Activated CD8-positive, alpha-beta T cell treated with anti-CD3 and anti-CD28 coated beads for 36 hours (primary cell): ENCODE measurements at regions not wholly inside any gene's neighbourhood (a gene's known extent, or its start where the extent isn't known, plus 50 kb on each side); places are given as distances from the start of the nearest gene placed in this dataset.

Source experiments
- ATAC-seq: fragments of 200-7000 bp; cut with Tn5 transposase; one replicate; pipeline ENCODE4 v1.10.0; 2021; ENCODE audit warnings: mild to moderate bottlenecking, moderate library complexity
- CTCF ChIA-PET: fragments of 350-600 bp; sonication (Branson Sonifier 250); formaldehyde crosslinking; loops from one replicate; lab custom pipeline; 2021; ENCODE audit warnings: antibody characterized with exemption; lab: Charles Lee
- POLR2A ChIA-PET: fragments of 350-600 bp; sonication (Branson Sonifier 250); formaldehyde crosslinking; loops from one replicate; lab custom pipeline; 2021; ENCODE audit warnings: antibody characterized with exemption; lab: Charles Lee
- DNase-seq: peaks from one replicate; pipeline ENCODE4 v3.0.0-alpha.2; 2020
- H3K27ac Mint-ChIP-seq: one replicate; pipeline ENCODE4 v1.8.0; 2021; ENCODE audit warnings: mild to moderate bottlenecking, mixed read lengths
- H3K27me3 Mint-ChIP-seq: one replicate; pipeline ENCODE4 v1.8.0; 2021; ENCODE audit warnings: mixed read lengths
- H3K36me3 Mint-ChIP-seq: one replicate; pipeline ENCODE4 v1.8.0; 2021; ENCODE audit warnings: low read depth, mixed read lengths
- H3K4me1 Mint-ChIP-seq: one replicate; pipeline ENCODE4 v1.8.0; 2021; ENCODE audit warnings: low read depth, mixed read lengths
- H3K4me3 Mint-ChIP-seq: one replicate; pipeline ENCODE4 v1.8.0; 2021; ENCODE audit warnings: mild to moderate bottlenecking, moderate library complexity, mixed read lengths
- H3K9me3 Mint-ChIP-seq: one replicate; pipeline ENCODE4 v1.8.0; 2021; ENCODE audit warnings: mixed read lengths
- intact Hi-C: fragments of 100-400 bp; cut with micrococcal nuclease; formaldehyde crosslinking; loops from one replicate; pipeline ENCODE4 v1.10.0; 2022
- TF ChIP-seq, protein P1 (sequence below): fragments of 200-600 bp; IDR thresholded peaks from one replicate; pipeline ENCODE4 v1.8.0; 2022; ENCODE audit warnings: antibody characterized with exemption, mild to moderate bottlenecking

DNA sequence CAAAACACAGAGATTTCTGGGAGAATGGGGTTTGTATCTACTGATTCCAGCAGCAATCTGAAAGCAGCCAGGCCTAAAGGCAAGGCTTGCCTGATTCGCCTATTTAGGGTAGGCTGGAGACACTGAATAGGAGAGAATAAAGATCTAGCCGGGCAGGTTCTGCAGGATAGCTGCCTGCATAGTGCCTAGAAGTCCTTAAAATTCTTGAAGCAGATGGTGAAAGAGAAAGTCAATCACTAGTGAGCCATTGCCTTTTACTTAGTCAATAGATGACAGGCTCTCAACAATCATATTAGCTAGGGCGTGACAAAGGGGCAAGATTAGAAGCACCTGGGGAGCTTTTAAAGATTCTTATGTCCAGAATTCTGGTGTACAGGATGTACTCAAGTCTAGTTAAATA lies 522.7 kb downstream of the HTR1A start:
- Mint-ChIP-seq H3K4me1 (no peaks in the 10 kb centered on the region), H3K36me3 (no peaks in the 10 kb centered on the region), H3K27me3 (no peaks in the 10 kb centered on the region), H3K9me3 (peaks cover 4% of the 10 kb centered on the region), H3K4me3 (no peak overlapping the region), H3K27ac (no peak overlapping the region)
- ATAC-seq (no peak), DNase-seq (no peak)
- intact Hi-C loops = no loop called here
- CTCF ChIA-PET = no interaction called here
- POLR2A ChIA-PET = no interaction called here
- TF ChIP-seq, protein P1, sequence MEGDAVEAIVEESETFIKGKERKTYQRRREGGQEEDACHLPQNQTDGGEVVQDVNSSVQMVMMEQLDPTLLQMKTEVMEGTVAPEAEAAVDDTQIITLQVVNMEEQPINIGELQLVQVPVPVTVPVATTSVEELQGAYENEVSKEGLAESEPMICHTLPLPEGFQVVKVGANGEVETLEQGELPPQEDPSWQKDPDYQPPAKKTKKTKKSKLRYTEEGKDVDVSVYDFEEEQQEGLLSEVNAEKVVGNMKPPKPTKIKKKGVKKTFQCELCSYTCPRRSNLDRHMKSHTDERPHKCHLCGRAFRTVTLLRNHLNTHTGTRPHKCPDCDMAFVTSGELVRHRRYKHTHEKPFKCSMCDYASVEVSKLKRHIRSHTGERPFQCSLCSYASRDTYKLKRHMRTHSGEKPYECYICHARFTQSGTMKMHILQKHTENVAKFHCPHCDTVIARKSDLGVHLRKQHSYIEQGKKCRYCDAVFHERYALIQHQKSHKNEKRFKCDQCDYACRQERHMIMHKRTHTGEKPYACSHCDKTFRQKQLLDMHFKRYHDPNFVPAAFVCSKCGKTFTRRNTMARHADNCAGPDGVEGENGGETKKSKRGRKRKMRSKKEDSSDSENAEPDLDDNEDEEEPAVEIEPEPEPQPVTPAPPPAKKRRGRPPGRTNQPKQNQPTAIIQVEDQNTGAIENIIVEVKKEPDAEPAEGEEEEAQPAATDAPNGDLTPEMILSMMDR = no peak

DNA sequence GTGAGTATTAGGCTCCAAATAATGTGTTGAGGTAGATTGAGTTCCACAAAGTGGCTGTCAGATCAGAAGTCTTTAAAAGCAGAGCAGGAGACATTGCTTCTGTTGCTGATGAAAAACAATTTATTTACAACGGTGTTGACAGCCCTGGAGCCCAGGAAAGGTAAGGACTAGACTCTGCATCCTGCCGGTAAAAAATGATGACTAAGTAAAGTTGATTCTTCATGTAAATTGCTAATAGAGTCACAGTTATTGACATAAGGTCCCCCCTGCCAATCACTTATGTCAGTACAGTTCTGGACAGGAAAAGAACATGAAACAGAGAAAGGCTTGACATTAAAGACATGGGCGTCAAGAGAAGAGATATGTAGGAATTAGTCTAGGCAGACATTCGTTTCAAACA lies 552.5 kb downstream of the HTR1A start:
- TF ChIP-seq, protein P1 = no peak
- Mint-ChIP-seq H3K9me3 (no peaks in the 10 kb centered on the region), H3K4me3 (no peak overlapping the region), H3K27ac (no peak overlapping the region), H3K27me3 (no peaks in the 10 kb centered on the region), H3K36me3 (no peaks in the 10 kb centered on the region), H3K4me1 (no peaks in the 10 kb centered on the region)
- ATAC-seq = no peak
- POLR2A ChIA-PET = no interaction called here
- DNase-seq = no peak
- CTCF ChIA-PET = no interaction called here
- intact Hi-C loops = no loop called here

DNA sequence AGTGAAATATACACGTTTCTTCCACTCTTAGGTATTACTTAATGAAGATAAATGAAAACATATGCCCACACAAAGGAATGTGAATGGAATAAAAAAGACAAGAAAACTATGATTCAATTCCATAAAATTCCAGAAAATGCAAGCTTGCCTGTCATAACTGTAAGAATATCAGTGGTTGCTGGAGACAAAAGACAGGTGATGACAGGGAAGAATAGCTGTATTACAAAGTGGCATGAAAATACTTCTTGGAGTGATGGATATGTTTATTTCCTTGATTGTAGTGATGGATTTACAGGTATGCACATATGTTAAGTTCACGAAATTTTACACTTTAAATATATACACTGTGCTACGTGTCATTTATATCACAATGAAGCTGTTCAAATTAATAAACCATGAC lies 553.3 kb downstream of the HTR1A start:
- H3K27me3 Mint-ChIP-seq = no peaks in the 10 kb centered on the region
- TF ChIP-seq, protein P1 = no peak
- ATAC-seq = no peak
- intact Hi-C loops = no loop called here
- CTCF ChIA-PET = no interaction called here
- no peak for DNase-seq
- H3K4me1 Mint-ChIP-seq = no peaks in the 10 kb centered on the region
- no peak overlapping the region for H3K4me3 Mint-ChIP-seq
- H3K36me3 Mint-ChIP-seq = no peaks in the 10 kb centered on the region
- H3K27ac Mint-ChIP-seq = no peak overlapping the region
- H3K9me3 Mint-ChIP-seq = no peaks in the 10 kb centered on the region
- POLR2A ChIA-PET = interaction anchor here (0.6 kb wide), 1 partner anchor 27 kb away, joined by 3 read pairs; no protein-coding TSS in a partner anchor

DNA sequence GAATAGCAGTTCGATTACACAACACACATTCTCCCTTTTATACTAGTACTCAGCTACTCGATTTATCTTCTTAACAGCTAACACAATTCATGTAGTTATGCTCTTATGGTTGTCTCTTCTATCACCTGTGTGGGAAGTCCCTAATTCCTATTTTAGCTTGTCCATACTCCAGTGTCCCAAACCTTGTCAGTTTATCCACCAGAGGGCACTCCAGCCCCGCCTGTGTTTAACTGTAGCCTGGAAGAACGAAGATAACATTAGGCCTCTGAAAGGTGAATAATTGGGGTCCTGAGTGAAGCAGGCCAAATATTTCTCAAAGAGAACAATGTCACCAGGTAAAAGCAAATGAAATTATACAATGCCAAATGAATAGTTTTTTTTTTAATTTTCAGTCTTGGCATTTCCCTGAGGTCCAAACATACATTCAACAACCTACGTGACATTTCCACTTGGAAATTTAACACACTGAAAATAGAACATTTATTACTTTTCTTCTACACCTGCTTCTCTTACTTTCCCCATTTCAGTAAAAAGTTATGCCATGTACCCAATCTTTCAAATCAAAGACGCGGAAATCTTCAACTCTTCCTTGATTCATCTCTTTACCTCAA lies 560.7 kb downstream of the HTR1A start:
- H3K27me3 Mint-ChIP-seq = no peaks in the 10 kb centered on the region
- H3K27ac Mint-ChIP-seq = no peak overlapping the region
- no peaks in the 10 kb centered on the region for H3K36me3 Mint-ChIP-seq
- no peak overlapping the region for H3K4me3 Mint-ChIP-seq
- H3K4me1 Mint-ChIP-seq = no peaks in the 10 kb centered on the region
- ChIA-PET CTCF (interaction anchor here (0.6 to 1.0 kb wide), 3 partner anchors 14 to 21 kb away, joined by 3 to 5 read pairs (median 4); no protein-coding TSS in a partner anchor), POLR2A (no interaction called here)
- TF ChIP-seq, protein P1 = peak; percentile 55
- intact Hi-C loops = loop anchor here (5.0 kb wide), 1 partner anchor 561 kb away; the partner anchor contains the start of gene HTR1A
- ATAC-seq = no peak
- DNase-seq = peak; percentile 59
- H3K9me3 Mint-ChIP-seq = no peaks in the 10 kb centered on the region

DNA sequence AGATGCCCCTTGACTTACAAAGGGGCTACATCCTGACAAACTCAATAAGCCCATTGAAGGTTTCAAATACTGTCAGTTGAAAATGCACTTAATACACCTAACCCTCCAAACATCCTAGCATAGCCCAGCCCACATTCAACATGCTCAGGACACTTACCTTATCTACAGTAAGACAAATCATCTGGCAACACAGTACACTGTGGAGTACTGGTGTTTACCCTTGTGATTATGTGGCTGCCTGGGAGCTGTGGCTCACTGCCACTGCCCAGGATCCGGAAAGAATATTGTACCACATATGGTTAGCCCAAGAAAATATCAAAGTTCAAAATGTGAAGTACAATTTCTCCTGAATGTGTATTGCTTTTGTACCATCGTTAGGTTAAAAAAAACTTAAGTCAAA lies 562.2 kb downstream of the HTR1A start:
- ChIA-PET CTCF (interaction anchor here (0.6 kb wide), 1 partner anchor 747 kb away, joined by 3 read pairs; no protein-coding TSS in a partner anchor), POLR2A (no interaction called here)
- no peak for ATAC-seq
- TF ChIP-seq, protein P1 = no peak
- Mint-ChIP-seq H3K27ac (no peak overlapping the region), H3K4me1 (no peaks in the 10 kb centered on the region), H3K27me3 (no peaks in the 10 kb centered on the region), H3K9me3 (no peaks in the 10 kb centered on the region), H3K36me3 (no peaks in the 10 kb centered on the region), H3K4me3 (no peak overlapping the region)
- no peak for DNase-seq
- intact Hi-C loops = loop anchor here (5.0 kb wide), 1 partner anchor 562 kb away; the partner anchor contains the start of gene HTR1A
